M059J (cell line): ENCODE measurements at regions not wholly inside any gene's neighbourhood (a gene's known extent, or its start where the extent isn't known, plus 50 kb on each side); places are given as distances from the start of the nearest gene placed in this dataset.
"Not testable (repeated sequence)": the region's sequence is repeated elsewhere in the genome, so short reads cannot be mapped to it uniquely, and the experiment has no call there.

ENCODE experiments used
- DNase-seq: peaks from one replicate; pipeline ENCODE4 v3.0.0-alpha.2; 2012; ENCODE audit warnings: low read depth

- no peak for DNase-seq
Measured at GRCh38 chr20:61082720-61083119, 169.3 kb upstream of the CDH4 start.

GRCh38 chr20:61083431-61083830 is 168.6 kb upstream of the CDH4 start:
- DNase-seq = no peak

- DNase-seq = no peak
Measured at GRCh38 chr20:61086031-61086430, 166.0 kb upstream of the CDH4 start.

GRCh38 chr20:61090541-61090940 is 161.5 kb upstream of the CDH4 start:
- DNase-seq = no peak

- no peak for DNase-seq
Measured at GRCh38 chr20:61092251-61092650, 159.8 kb upstream of the CDH4 start.

- DNase-seq = no peak
Measured at GRCh38 chr20:61094581-61094980, 157.5 kb upstream of the CDH4 start.

- no peak for DNase-seq
Measured at GRCh38 chr20:61096463-61096862, 155.6 kb upstream of the CDH4 start.

- no peak for DNase-seq
Measured at GRCh38 chr20:61099806-61100205, 152.3 kb upstream of the CDH4 start.

- no peak for DNase-seq
Measured at GRCh38 chr20:61100489-61100888, 151.6 kb upstream of the CDH4 start.

- not testable (repeated sequence) for DNase-seq
Measured at GRCh38 chr20:61101321-61101720, 150.7 kb upstream of the CDH4 start.

- no peak for DNase-seq
Measured at GRCh38 chr20:61104232-61104631, 147.8 kb upstream of the CDH4 start.

GRCh38 chr20:61105395-61105794 is 146.7 kb upstream of the CDH4 start:
- DNase-seq = no peak

- no peak for DNase-seq
Measured at GRCh38 chr20:61106438-61106837, 145.6 kb upstream of the CDH4 start.

- no peak for DNase-seq
Measured at GRCh38 chr20:61109221-61109805, 142.7 kb upstream of the CDH4 start.

GRCh38 chr20:61112515-61112914 is 139.5 kb upstream of the CDH4 start:
- DNase-seq = no peak

- no peak for DNase-seq
Measured at GRCh38 chr20:61113731-61114130, 138.3 kb upstream of the CDH4 start.

- DNase-seq = no peak
Measured at GRCh38 chr20:61114493-61115175, 137.4 kb upstream of the CDH4 start.

- DNase-seq = no peak
Measured at GRCh38 chr20:61115364-61116065, 136.5 kb upstream of the CDH4 start.

- peak; percentile 67 for DNase-seq
Measured at GRCh38 chr20:61117725-61118124, 134.3 kb upstream of the CDH4 start.

GRCh38 chr20:61118429-61119224 is 133.4 kb upstream of the CDH4 start:
- peak; percentile 78 for DNase-seq

- no peak for DNase-seq
Measured at GRCh38 chr20:61119273-61119672, 132.8 kb upstream of the CDH4 start.

GRCh38 chr20:61119794-61120410 is 132.2 kb upstream of the CDH4 start:
- no peak for DNase-seq
